ENCODE measurements at regions not wholly inside any gene's neighbourhood (a gene's known extent, or its start where the extent isn't known, plus 50 kb on each side); places are given as distances from the start of the nearest gene placed in this dataset.
A peak's percentile ranks its signal among the peaks of the same experiment; 100 is the strongest.

DNA sequence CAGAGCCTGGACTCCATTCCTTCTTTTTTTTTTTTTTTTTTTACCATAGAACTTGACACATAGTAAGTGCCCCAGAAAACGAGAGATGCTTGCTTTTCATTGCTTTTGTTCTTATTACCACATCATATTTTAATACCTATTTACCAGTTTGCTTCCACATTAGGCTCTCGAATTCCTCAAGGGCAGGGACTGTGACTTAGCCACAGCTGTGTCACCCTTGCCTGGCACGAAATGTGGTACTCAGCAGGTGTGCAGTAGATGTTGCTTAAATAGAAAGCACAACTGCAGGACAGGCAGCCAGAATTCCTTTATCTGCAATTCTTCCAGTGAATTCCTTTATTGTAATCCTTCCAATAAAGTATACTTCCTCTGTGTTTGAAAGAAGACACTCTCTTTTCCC is 393.0 kb downstream of the HAPSTR1 start:
- DNase-seq: no peak

DNA sequence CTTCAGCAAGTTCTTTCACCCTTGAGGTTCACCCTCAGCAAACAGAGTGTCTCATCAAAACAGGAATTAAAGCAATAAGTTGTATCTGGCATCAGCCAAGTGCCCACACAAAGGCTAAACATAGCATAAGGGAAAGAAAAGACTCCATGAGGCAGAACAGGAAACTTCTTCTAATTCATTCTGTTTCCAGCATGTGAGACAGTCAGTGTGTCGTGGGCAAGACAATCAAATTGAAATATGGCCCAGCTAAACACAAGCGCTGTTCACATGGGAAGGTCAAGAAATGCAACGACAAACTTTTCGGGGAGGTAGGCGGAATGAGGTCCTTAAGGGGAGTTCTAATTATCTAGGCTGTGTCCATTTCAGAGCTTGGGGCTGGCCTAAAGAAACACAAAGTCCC is 393.4 kb downstream of the HAPSTR1 start:
- DNase-seq: no peak

GRCh38 chr16:9489835-9490467 is 398.5 kb downstream of the HAPSTR1 start:
- DNase-seq: peak; percentile 20

GRCh38 chr16:9495824-9496223 is 404.4 kb downstream of the HAPSTR1 start:
- no peak for DNase-seq

DNA sequence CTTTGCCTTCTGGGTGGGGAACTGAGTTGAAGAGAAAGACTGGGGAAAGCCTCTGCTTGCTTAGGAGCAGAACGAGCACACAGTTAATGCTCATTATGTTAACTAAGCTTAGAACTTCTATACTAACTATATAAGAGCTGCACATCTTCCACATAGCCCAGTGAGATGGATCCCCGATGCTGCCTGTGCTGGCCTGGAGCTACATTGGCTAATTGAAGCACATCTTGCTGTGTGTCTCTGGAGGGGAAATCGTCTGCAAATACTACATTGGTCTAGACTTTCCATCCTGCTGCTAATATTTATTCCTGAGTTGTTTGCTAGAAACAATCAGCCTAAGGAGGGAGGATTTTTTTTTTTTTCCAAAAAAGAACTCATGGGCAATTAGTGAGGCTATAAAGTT is 406.3 kb downstream of the HAPSTR1 start:
- no peak for DNase-seq

GRCh38 chr16:9499941-9500593 is 408.6 kb downstream of the HAPSTR1 start:
- DNase-seq: peak; percentile 70

DNA sequence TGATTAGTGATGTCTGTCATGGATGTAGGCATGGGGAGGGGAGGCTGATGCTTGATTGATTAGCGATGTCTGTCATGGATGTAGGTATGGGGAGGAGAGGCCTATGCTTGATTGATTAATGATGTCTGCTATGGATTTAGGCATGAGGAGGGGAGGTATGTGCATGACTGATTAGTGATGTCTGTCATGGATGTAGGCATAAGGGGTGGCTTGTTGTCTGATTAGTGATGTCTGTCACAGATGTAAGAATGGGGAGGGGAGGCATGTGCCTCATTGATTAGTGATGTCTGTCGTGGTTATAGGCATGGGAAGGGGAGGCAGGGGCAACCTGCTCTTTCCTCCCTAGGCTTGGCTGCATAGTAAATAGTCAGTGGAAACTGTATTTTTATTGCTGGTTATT is 409.4 kb downstream of the HAPSTR1 start:
- no peak for DNase-seq

DNA sequence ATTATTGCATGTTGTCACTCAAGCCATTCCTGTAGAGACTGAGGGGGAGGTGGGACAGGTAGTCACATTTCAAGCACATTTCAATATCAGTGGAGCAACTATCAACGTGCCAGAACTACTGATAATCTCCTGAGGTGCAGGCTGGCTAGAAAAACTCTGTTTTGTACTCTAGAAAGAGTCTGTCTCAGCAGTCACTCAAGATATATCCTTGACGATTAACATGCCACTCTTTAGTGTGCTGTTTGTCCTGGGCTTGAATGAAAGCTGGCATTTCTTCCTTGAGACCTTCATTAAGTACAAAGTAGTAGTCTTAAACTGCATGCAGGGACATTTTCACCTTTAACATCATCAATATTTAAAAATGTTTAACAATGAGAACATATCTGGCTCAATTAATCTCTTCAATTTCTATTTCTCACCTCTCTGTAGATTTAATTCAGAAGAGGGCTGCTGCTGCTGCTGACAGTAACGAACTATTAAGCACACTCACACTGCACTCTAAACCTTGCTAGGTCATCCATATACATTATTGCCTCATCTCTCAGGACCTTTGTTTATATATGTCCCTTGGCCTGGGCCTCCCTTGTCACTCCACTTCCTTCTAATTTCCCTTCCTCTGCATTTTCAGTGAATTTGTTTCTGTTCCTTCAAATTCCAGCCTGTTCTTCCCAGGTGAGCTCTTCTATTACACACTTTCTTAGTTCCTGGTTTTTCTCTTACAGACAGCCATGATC is 412.0 kb downstream of the HAPSTR1 start:
- no peak for DNase-seq

DNA sequence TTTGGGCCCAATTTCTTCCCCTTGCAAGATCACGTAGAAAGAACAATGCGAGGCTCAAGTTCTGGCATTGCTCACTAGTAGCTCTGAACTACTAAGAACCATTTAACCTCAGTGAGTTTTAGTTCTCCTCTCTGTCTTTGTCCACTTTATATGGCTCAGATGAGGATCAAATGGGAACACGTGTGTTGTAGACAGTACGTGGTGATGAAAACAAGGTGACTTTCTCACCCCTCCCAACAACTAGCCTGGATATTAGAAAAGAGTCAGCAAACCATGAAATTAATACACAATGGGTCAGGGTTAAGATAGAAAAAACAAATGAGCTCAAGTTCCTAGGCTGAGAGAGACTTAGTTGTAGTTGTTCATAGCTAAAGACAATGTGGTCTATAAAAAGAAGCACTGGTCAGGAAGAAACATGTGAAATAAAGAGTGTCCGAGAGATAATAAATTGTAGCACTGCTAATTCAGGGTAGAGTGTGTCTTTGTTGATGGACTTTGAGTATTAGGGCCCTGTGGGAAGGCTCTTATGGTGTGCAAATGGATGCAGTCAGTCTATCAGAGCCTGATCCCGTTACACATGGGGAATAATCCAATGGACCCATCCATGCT is 417.0 kb downstream of the HAPSTR1 start:
- no peak for DNase-seq

DNA sequence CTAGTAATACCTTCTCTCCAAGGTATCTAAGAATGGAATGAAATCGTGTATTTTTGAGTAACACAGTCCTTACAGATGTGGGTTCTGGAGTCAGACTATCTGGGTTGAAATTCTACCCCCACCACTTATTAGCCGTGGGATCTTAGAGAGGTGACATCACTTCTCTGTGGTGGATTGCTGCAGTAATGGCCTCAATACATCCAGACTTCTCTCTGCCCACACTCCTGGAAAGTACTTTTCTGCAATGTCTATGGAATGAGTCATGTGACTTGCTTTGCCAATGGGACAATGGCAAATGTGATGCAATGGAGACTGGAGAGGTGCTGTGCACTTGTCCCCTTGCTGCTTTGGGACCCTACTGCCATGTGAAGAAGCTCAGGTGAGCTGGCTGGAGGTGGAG is 418.2 kb downstream of the HAPSTR1 start:
- no peak for DNase-seq

- no peak for DNase-seq
These were observed 419.9 kb downstream of the HAPSTR1 start for GRCh38 chr16:9511389-9511788.

GRCh38 chr16:9516444-9516843 is 425.0 kb downstream of the HAPSTR1 start:
- no peak for DNase-seq

GRCh38 chr16:9518051-9518450 is 426.6 kb downstream of the HAPSTR1 start:
- DNase-seq: no peak

GRCh38 chr16:9518581-9518980 is 427.1 kb downstream of the HAPSTR1 start:
- no peak for DNase-seq

- DNase-seq: no peak
These were observed 430.4 kb downstream of the HAPSTR1 start for GRCh38 chr16:9521749-9522370.

- DNase-seq: no peak
These were observed 431.2 kb downstream of the HAPSTR1 start for GRCh38 chr16:9522614-9523013.

DNA sequence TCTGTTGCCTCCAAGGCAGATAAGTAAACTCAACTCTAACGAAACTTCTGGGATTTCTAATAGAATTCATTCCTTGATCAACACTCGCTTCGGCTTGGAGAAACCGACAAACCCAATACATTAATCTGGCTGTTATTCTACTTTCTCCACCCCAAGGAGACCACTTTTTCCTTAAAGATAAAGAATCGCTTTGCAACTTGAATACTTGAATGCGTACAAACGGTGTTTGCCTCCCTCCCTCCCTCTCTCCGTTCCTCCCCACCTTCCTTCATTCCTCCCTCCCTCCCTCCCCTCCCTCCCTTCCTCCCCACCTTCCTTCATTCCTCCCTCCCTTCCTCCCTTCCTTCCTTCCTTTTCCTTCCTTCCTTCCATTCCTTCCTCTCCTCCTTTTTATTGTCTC is 432.6 kb downstream of the HAPSTR1 start:
- DNase-seq: no peak

- no peak for DNase-seq
These were observed 433.6 kb downstream of the HAPSTR1 start for GRCh38 chr16:9525037-9525436.

DNA sequence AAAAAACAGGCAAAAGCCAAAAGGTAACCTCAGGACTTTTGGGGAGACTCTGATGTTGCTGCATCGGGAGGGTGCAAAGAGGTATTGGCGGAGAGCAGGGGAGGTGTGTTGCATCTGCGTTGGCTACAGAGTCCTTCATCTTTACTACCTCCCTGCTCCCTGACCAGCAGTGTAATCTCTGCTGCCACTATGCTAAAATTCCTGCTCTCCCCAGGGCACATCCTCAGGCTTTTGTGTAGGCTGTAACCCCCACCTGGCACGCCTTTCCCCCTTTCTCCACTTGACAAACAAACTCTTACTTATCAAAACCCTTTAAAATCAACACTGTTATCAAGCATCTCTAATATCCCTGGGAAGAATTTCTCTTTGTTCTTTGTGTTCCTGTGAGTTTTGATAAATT is 435.3 kb downstream of the HAPSTR1 start:
- DNase-seq: no peak

DNA sequence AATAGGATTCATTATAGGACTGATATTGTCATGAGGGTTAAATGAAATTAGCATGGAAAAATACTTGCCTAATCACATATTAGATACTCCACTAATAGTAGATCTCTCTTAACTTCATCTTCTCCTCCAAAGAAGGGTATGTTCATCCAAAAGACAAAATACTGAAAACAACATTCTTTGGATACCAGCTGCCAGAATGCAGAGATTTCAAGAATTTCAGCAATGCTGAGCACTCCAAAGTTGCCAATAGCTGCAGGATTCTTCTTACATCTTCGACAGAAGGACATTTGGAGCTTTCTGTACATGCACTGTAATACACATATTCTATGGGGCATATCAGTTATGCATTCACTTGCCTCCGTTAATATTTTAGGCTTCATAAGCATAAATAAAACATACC is 436.5 kb downstream of the HAPSTR1 start:
- DNase-seq: no peak

GRCh38 chr16:9528511-9529079 is 437.2 kb downstream of the HAPSTR1 start:
- DNase-seq: peak; percentile 98

DNA sequence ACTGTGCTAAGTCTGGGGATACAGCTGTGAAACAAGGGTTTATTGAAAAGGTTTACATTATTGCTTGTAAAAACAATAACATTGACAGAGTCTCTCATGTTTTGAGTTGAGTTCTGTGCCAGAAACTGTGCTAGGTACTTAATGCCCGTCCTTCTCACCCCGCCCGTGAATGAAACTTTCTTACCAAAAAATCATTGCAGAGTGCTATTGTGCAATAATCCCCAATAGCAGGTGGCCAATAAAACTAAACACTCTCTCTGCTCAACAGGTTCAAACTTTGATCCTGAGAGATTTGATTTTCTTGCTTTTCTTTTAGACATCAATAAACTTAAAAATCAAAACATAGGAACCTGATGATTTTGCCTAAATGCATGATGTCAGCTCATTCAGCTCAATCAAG is 441.6 kb downstream of the HAPSTR1 start:
- no peak for DNase-seq

- no peak for DNase-seq
These were observed 443.3 kb downstream of the HAPSTR1 start for GRCh38 chr16:9534759-9535158.
